WTC11 (cell line): ENCODE measurements at regions not wholly inside any gene's neighbourhood (a gene's known extent, or its start where the extent isn't known, plus 50 kb on each side); places are given as distances from the start of the nearest gene placed in this dataset.

Experiments
- ATAC-seq: fragments of 200-7000 bp; cut with Tn5 transposase; 2 replicates; pipeline ENCODE4 v1.10.0; 2021; ENCODE audit warnings: mild to moderate bottlenecking, moderate library complexity
- CTCF ChIA-PET: fragments of 300-600 bp; sonication (Branson Sonifier 250); formaldehyde crosslinking; loops from one replicate; lab custom pipeline; 2021; ENCODE audit warnings: antibody characterized with exemption; lab: Charles Lee
- POLR2A ChIA-PET: fragments of 350-600 bp; sonication (Branson Sonifier 250); formaldehyde crosslinking; loops from one replicate; lab custom pipeline; 2021; ENCODE audit warnings: antibody characterized with exemption; lab: Charles Lee
- DNase-seq: peaks from one replicate; pipeline ENCODE4 v3.0.0; 2021; ENCODE audit warnings: low spot score
- H3K27ac Mint-ChIP-seq: 2 replicates; pipeline ENCODE4 v1.8.0; 2021; ENCODE audit warnings: mixed read lengths
- H3K27me3 Mint-ChIP-seq: 2 replicates; pipeline ENCODE4 v1.8.0; 2021; ENCODE audit warnings: low read depth, mild to moderate bottlenecking, moderate library complexity, mixed read lengths
- H3K36me3 Mint-ChIP-seq: 2 replicates; pipeline ENCODE4 v1.8.0; 2021; ENCODE audit warnings: mixed read lengths
- H3K4me1 Mint-ChIP-seq: 2 replicates; pipeline ENCODE4 v1.8.0; 2022; ENCODE audit warnings: mixed read lengths
- H3K4me3 Mint-ChIP-seq: 2 replicates; pipeline ENCODE4 v1.8.0; 2021; ENCODE audit warnings: mild to moderate bottlenecking, moderate library complexity, mixed read lengths
- H3K9me3 Mint-ChIP-seq: 2 replicates; pipeline ENCODE4 v1.8.0; 2021; ENCODE audit warnings: mixed read lengths
- AR ChIP-seq: fragments of 250-450 bp; sonication (Bioruptor Pico); IDR thresholded peaks from 2 replicates; pipeline ENCODE4 v1.9.0; 2021; ENCODE audit warnings: mild to moderate bottlenecking
- CREB1 ChIP-seq: sonication (generic); formaldehyde crosslinking; IDR thresholded peaks from 2 replicates; pipeline ENCODE4 v1.8.0; 2023; ENCODE audit warnings: mild to moderate bottlenecking, missing genetic modification reagents
- ELF4 ChIP-seq: sonication (generic); formaldehyde crosslinking; IDR thresholded peaks from 2 replicates; pipeline ENCODE4 v1.8.1; 2022; ENCODE audit warnings: low read depth, mild to moderate bottlenecking, moderate library complexity, missing genetic modification reagents
- ESRRA ChIP-seq: sonication (generic); formaldehyde crosslinking; IDR thresholded peaks from 2 replicates; pipeline ENCODE4 v1.8.1; 2022; ENCODE audit warnings: mild to moderate bottlenecking, missing genetic modification reagents, borderline replicate concordance
- FOXJ3 ChIP-seq: sonication (generic); formaldehyde crosslinking; IDR thresholded peaks from 2 replicates; pipeline ENCODE4 v1.9.0; 2021; ENCODE audit warnings: missing genetic modification reagents, mild to moderate bottlenecking, borderline replicate concordance
- GABPB1 ChIP-seq: sonication (generic); formaldehyde crosslinking; IDR thresholded peaks from 2 replicates; pipeline ENCODE4 v1.8.1; 2023; ENCODE audit warnings: mild to moderate bottlenecking, missing genetic modification reagents
- NR1H2 ChIP-seq: sonication (generic); formaldehyde crosslinking; IDR thresholded peaks from 2 replicates; pipeline ENCODE4 v1.9.0; 2021; ENCODE audit warnings: mild to moderate bottlenecking, moderate library complexity, missing genetic modification reagents
- PRDM15 ChIP-seq: sonication (generic); formaldehyde crosslinking; IDR thresholded peaks from 2 replicates; pipeline ENCODE4 v1.8.0; 2022; ENCODE audit warnings: missing genetic modification reagents
- RELA ChIP-seq: sonication (generic); formaldehyde crosslinking; IDR thresholded peaks from 2 replicates; pipeline ENCODE4 v1.8.1; 2022; ENCODE audit warnings: missing genetic modification reagents, mild to moderate bottlenecking, borderline replicate concordance
- SMAD3 ChIP-seq: sonication (generic); formaldehyde crosslinking; IDR thresholded peaks from 2 replicates; pipeline ENCODE4 v1.8.0; 2022; ENCODE audit warnings: missing genetic modification reagents, mild to moderate bottlenecking, borderline replicate concordance
- SOX15 ChIP-seq: fragments of 250-450 bp; sonication (Bioruptor Pico); IDR thresholded peaks from 2 replicates; pipeline ENCODE4 v1.9.0; 2021; ENCODE audit warnings: mild to moderate bottlenecking
- USF2 ChIP-seq: sonication (generic); formaldehyde crosslinking; IDR thresholded peaks from 2 replicates; pipeline ENCODE4 v1.8.1; 2023; ENCODE audit warnings: mild to moderate bottlenecking, missing genetic modification reagents, moderate library complexity
- ZBTB43 ChIP-seq: sonication (generic); formaldehyde crosslinking; IDR thresholded peaks from 2 replicates; pipeline ENCODE4 v1.8.1; 2023; ENCODE audit warnings: mild to moderate bottlenecking, missing genetic modification reagents
- ZNF219 ChIP-seq: sonication (generic); formaldehyde crosslinking; IDR thresholded peaks from 2 replicates; pipeline ENCODE4 v1.8.0; 2023; ENCODE audit warnings: missing genetic modification reagents, mild to moderate bottlenecking, borderline replicate concordance
- ZNF396 ChIP-seq: fragments of 250-450 bp; sonication (Bioruptor Pico); IDR thresholded peaks from 2 replicates; pipeline ENCODE4 v1.8.0; 2021; ENCODE audit warnings: mild to moderate bottlenecking, moderate library complexity, borderline replicate concordance
- TF ChIP-seq, protein P1 (sequence below): sonication (generic); formaldehyde crosslinking; IDR thresholded peaks from 2 replicates; pipeline ENCODE4 v1.8.1; 2022; ENCODE audit warnings: low read depth, missing genetic modification reagents, borderline replicate concordance
- TF ChIP-seq, protein P2 (sequence below): sonication (generic); formaldehyde crosslinking; IDR thresholded peaks from 2 replicates; pipeline ENCODE4 v1.8.1; 2022; ENCODE audit warnings: low read depth, mild to moderate bottlenecking, moderate library complexity, missing genetic modification reagents, borderline replicate concordance
- TF ChIP-seq, protein P3 (sequence below): sonication (generic); formaldehyde crosslinking; IDR thresholded peaks from 2 replicates; pipeline ENCODE4 v1.8.0; 2023; ENCODE audit warnings: missing genetic modification reagents

GRCh38 chr18:38198956-38199355 is 633.4 kb upstream of the CELF4 start:
- no peak overlapping the region for H3K27ac Mint-ChIP-seq
- ChIA-PET POLR2A (no interaction called here), CTCF (no interaction called here)
- no peaks in the 10 kb centered on the region for H3K36me3 Mint-ChIP-seq
- DNase-seq (no peak), ATAC-seq (no peak)
- TF ChIP-seq ELF4 (no peak), SOX15 (CRISPR knock-in tag) (no peak), FOXJ3 (CRISPR knock-in tag) (no peak), ESRRA (CRISPR knock-in tag) (no peak), RELA (CRISPR knock-in tag) (no peak), CREB1 (CRISPR knock-in tag) (no peak), ZNF219 (no peak), ZNF396 (CRISPR knock-in tag) (no peak), PRDM15 (CRISPR knock-in tag) (no peak), GABPB1 (CRISPR knock-in tag) (no peak), AR (CRISPR knock-in tag) (no peak), SMAD3 (CRISPR knock-in tag) (no peak), ZBTB43 (CRISPR knock-in tag) (no peak), NR1H2 (CRISPR knock-in tag) (no peak), USF2 (CRISPR knock-in tag) (no peak)
- TF ChIP-seq, protein P1, sequence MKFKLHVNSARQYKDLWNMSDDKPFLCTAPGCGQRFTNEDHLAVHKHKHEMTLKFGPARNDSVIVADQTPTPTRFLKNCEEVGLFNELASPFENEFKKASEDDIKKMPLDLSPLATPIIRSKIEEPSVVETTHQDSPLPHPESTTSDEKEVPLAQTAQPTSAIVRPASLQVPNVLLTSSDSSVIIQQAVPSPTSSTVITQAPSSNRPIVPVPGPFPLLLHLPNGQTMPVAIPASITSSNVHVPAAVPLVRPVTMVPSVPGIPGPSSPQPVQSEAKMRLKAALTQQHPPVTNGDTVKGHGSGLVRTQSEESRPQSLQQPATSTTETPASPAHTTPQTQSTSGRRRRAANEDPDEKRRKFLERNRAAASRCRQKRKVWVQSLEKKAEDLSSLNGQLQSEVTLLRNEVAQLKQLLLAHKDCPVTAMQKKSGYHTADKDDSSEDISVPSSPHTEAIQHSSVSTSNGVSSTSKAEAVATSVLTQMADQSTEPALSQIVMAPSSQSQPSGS (CRISPR knock-in tag), result no peak
- TF ChIP-seq, protein P2, sequence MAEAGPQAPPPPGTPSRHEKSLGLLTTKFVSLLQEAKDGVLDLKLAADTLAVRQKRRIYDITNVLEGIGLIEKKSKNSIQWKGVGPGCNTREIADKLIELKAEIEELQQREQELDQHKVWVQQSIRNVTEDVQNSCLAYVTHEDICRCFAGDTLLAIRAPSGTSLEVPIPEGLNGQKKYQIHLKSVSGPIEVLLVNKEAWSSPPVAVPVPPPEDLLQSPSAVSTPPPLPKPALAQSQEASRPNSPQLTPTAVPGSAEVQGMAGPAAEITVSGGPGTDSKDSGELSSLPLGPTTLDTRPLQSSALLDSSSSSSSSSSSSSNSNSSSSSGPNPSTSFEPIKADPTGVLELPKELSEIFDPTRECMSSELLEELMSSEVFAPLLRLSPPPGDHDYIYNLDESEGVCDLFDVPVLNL (CRISPR knock-in tag), result no peak
- TF ChIP-seq, protein P3, sequence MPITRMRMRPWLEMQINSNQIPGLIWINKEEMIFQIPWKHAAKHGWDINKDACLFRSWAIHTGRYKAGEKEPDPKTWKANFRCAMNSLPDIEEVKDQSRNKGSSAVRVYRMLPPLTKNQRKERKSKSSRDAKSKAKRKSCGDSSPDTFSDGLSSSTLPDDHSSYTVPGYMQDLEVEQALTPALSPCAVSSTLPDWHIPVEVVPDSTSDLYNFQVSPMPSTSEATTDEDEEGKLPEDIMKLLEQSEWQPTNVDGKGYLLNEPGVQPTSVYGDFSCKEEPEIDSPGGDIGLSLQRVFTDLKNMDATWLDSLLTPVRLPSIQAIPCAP, result no peak
- H3K4me1 Mint-ChIP-seq, result peaks cover 37% of the 10 kb centered on the region
- H3K9me3 Mint-ChIP-seq, result no peaks in the 10 kb centered on the region
- H3K4me3 Mint-ChIP-seq, result no peak overlapping the region
- no peaks in the 10 kb centered on the region for H3K27me3 Mint-ChIP-seq
